ENCODE measurements at regions not wholly inside any gene's neighbourhood (a gene's known extent, or its start where the extent isn't known, plus 50 kb on each side); places are given as distances from the start of the nearest gene placed in this dataset.

- Histone ChIP-seq H3K9me3 (ENCODE audit: control insufficient read depth in 1 of 2, low read length in 2 of 2) (no peaks in the 10 kb centered on the region), H3K4me1 (ENCODE audit: control insufficient read depth in 1 of 2, insufficient read depth in 2 of 2, low read length in 2 of 2) (no peaks in the 10 kb centered on the region), H3K27ac (ENCODE audit: low read depth, low read length) (no peak overlapping the region), H3K27me3 (ENCODE audit: control insufficient read depth in 1 of 2, insufficient read depth in 2 of 2, low read length in 2 of 2) (no peaks in the 10 kb centered on the region), H3K9ac (ENCODE audit: low read depth in 1 of 2, low read length in 2 of 2) (no peak overlapping the region), H3K4me3 (ENCODE audit: low read depth in 1 of 2, low read length in 2 of 2) (no peak overlapping the region), H3K36me3 (ENCODE audit: control insufficient read depth in 1 of 2, insufficient read depth in 2 of 2, low read length in 2 of 2) (no peaks in the 10 kb centered on the region)
Observed at GRCh38 chr20:23207826-23208540, 121.9 kb upstream of the CD93 start.

- H3K9ac ChIP-seq (ENCODE audit: low read depth in 1 of 2, low read length in 2 of 2), result no peak overlapping the region
- no peaks in the 10 kb centered on the region for H3K27me3 ChIP-seq (ENCODE audit: control insufficient read depth in 1 of 2, insufficient read depth in 2 of 2, low read length in 2 of 2)
- H3K27ac ChIP-seq (ENCODE audit: low read depth, low read length), result no peak overlapping the region
- no peaks in the 10 kb centered on the region for H3K4me1 ChIP-seq (ENCODE audit: control insufficient read depth in 1 of 2, insufficient read depth in 2 of 2, low read length in 2 of 2)
- H3K4me3 ChIP-seq (ENCODE audit: low read depth in 1 of 2, low read length in 2 of 2), result no peak overlapping the region
- no peaks in the 10 kb centered on the region for H3K36me3 ChIP-seq (ENCODE audit: control insufficient read depth in 1 of 2, insufficient read depth in 2 of 2, low read length in 2 of 2)
- H3K9me3 ChIP-seq (ENCODE audit: control insufficient read depth in 1 of 2, low read length in 2 of 2), result no peaks in the 10 kb centered on the region
Observed at GRCh38 chr20:23206995-23207394, 120.9 kb upstream of the CD93 start.

GRCh38 chr20:23206061-23206460, 119.9 kb upstream of the CD93 start:
- no peaks in the 10 kb centered on the region for H3K27me3 ChIP-seq (ENCODE audit: control insufficient read depth in 1 of 2, insufficient read depth in 2 of 2, low read length in 2 of 2)
- no peak overlapping the region for H3K4me3 ChIP-seq (ENCODE audit: low read depth in 1 of 2, low read length in 2 of 2)
- H3K36me3 ChIP-seq (ENCODE audit: control insufficient read depth in 1 of 2, insufficient read depth in 2 of 2, low read length in 2 of 2), result no peaks in the 10 kb centered on the region
- H3K4me1 ChIP-seq (ENCODE audit: control insufficient read depth in 1 of 2, insufficient read depth in 2 of 2, low read length in 2 of 2), result no peaks in the 10 kb centered on the region
- H3K27ac ChIP-seq (ENCODE audit: low read depth, low read length), result no peak overlapping the region
- H3K9ac ChIP-seq (ENCODE audit: low read depth in 1 of 2, low read length in 2 of 2), result no peak overlapping the region
- no peaks in the 10 kb centered on the region for H3K9me3 ChIP-seq (ENCODE audit: control insufficient read depth in 1 of 2, low read length in 2 of 2)

- no peak overlapping the region for H3K27ac ChIP-seq (ENCODE audit: low read depth, low read length)
- H3K4me3 ChIP-seq (ENCODE audit: low read depth in 1 of 2, low read length in 2 of 2), result no peak overlapping the region
- no peaks in the 10 kb centered on the region for H3K9me3 ChIP-seq (ENCODE audit: control insufficient read depth in 1 of 2, low read length in 2 of 2)
- H3K9ac ChIP-seq (ENCODE audit: low read depth in 1 of 2, low read length in 2 of 2), result no peak overlapping the region
- H3K27me3 ChIP-seq (ENCODE audit: control insufficient read depth in 1 of 2, insufficient read depth in 2 of 2, low read length in 2 of 2), result no peaks in the 10 kb centered on the region
- H3K4me1 ChIP-seq (ENCODE audit: control insufficient read depth in 1 of 2, insufficient read depth in 2 of 2, low read length in 2 of 2), result no peaks in the 10 kb centered on the region
- H3K36me3 ChIP-seq (ENCODE audit: control insufficient read depth in 1 of 2, insufficient read depth in 2 of 2, low read length in 2 of 2), result no peaks in the 10 kb centered on the region
Observed at GRCh38 chr20:23205611-23206041, 119.5 kb upstream of the CD93 start.

- H3K27me3 ChIP-seq (ENCODE audit: control insufficient read depth in 1 of 2, insufficient read depth in 2 of 2, low read length in 2 of 2), result no peaks in the 10 kb centered on the region
- no peak overlapping the region for H3K27ac ChIP-seq (ENCODE audit: low read depth, low read length)
- H3K4me3 ChIP-seq (ENCODE audit: low read depth in 1 of 2, low read length in 2 of 2), result no peak overlapping the region
- no peaks in the 10 kb centered on the region for H3K4me1 ChIP-seq (ENCODE audit: control insufficient read depth in 1 of 2, insufficient read depth in 2 of 2, low read length in 2 of 2)
- no peaks in the 10 kb centered on the region for H3K36me3 ChIP-seq (ENCODE audit: control insufficient read depth in 1 of 2, insufficient read depth in 2 of 2, low read length in 2 of 2)
- no peaks in the 10 kb centered on the region for H3K9me3 ChIP-seq (ENCODE audit: control insufficient read depth in 1 of 2, low read length in 2 of 2)
- H3K9ac ChIP-seq (ENCODE audit: low read depth in 1 of 2, low read length in 2 of 2), result no peak overlapping the region
Observed at GRCh38 chr20:23205211-23205610, 119.1 kb upstream of the CD93 start.

- H3K9me3 ChIP-seq (ENCODE audit: control insufficient read depth in 1 of 2, low read length in 2 of 2), result no peaks in the 10 kb centered on the region
- H3K27ac ChIP-seq (ENCODE audit: low read depth, low read length), result no peak overlapping the region
- no peak overlapping the region for H3K4me3 ChIP-seq (ENCODE audit: low read depth in 1 of 2, low read length in 2 of 2)
- H3K9ac ChIP-seq (ENCODE audit: low read depth in 1 of 2, low read length in 2 of 2), result no peak overlapping the region
- no peaks in the 10 kb centered on the region for H3K27me3 ChIP-seq (ENCODE audit: control insufficient read depth in 1 of 2, insufficient read depth in 2 of 2, low read length in 2 of 2)
- H3K4me1 ChIP-seq (ENCODE audit: control insufficient read depth in 1 of 2, insufficient read depth in 2 of 2, low read length in 2 of 2), result no peaks in the 10 kb centered on the region
- no peaks in the 10 kb centered on the region for H3K36me3 ChIP-seq (ENCODE audit: control insufficient read depth in 1 of 2, insufficient read depth in 2 of 2, low read length in 2 of 2)
Observed at GRCh38 chr20:23203951-23204730, 118.0 kb upstream of the CD93 start.

- no peaks in the 10 kb centered on the region for H3K27me3 ChIP-seq (ENCODE audit: control insufficient read depth in 1 of 2, insufficient read depth in 2 of 2, low read length in 2 of 2)
- no peak overlapping the region for H3K27ac ChIP-seq (ENCODE audit: low read depth, low read length)
- H3K9ac ChIP-seq (ENCODE audit: low read depth in 1 of 2, low read length in 2 of 2), result no peak overlapping the region
- no peak overlapping the region for H3K4me3 ChIP-seq (ENCODE audit: low read depth in 1 of 2, low read length in 2 of 2)
- no peaks in the 10 kb centered on the region for H3K9me3 ChIP-seq (ENCODE audit: control insufficient read depth in 1 of 2, low read length in 2 of 2)
- H3K4me1 ChIP-seq (ENCODE audit: control insufficient read depth in 1 of 2, insufficient read depth in 2 of 2, low read length in 2 of 2), result no peaks in the 10 kb centered on the region
- H3K36me3 ChIP-seq (ENCODE audit: control insufficient read depth in 1 of 2, insufficient read depth in 2 of 2, low read length in 2 of 2), result no peaks in the 10 kb centered on the region
Observed at GRCh38 chr20:23203310-23203709, 117.2 kb upstream of the CD93 start.

GRCh38 chr20:23201658-23202057, 115.5 kb upstream of the CD93 start:
- no peaks in the 10 kb centered on the region for H3K4me1 ChIP-seq (ENCODE audit: control insufficient read depth in 1 of 2, insufficient read depth in 2 of 2, low read length in 2 of 2)
- no peak overlapping the region for H3K27ac ChIP-seq (ENCODE audit: low read depth, low read length)
- no peaks in the 10 kb centered on the region for H3K9me3 ChIP-seq (ENCODE audit: control insufficient read depth in 1 of 2, low read length in 2 of 2)

GRCh38 chr20:23200914-23201313, 114.8 kb upstream of the CD93 start:
- no peak overlapping the region for H3K27ac ChIP-seq (ENCODE audit: low read depth, low read length)
- H3K36me3 ChIP-seq (ENCODE audit: control insufficient read depth in 1 of 2, insufficient read depth in 2 of 2, low read length in 2 of 2), result no peaks in the 10 kb centered on the region
- H3K9ac ChIP-seq (ENCODE audit: low read depth in 1 of 2, low read length in 2 of 2), result no peak overlapping the region
- no peaks in the 10 kb centered on the region for H3K27me3 ChIP-seq (ENCODE audit: control insufficient read depth in 1 of 2, insufficient read depth in 2 of 2, low read length in 2 of 2)
- H3K9me3 ChIP-seq (ENCODE audit: control insufficient read depth in 1 of 2, low read length in 2 of 2), result no peaks in the 10 kb centered on the region
- H3K4me3 ChIP-seq (ENCODE audit: low read depth in 1 of 2, low read length in 2 of 2), result no peak overlapping the region
- no peaks in the 10 kb centered on the region for H3K4me1 ChIP-seq (ENCODE audit: control insufficient read depth in 1 of 2, insufficient read depth in 2 of 2, low read length in 2 of 2)

More at GRCh38 chr20:23201658-23202057, 115.5 kb upstream of the CD93 start:
- Histone ChIP-seq H3K4me3 (ENCODE audit: low read depth in 1 of 2, low read length in 2 of 2) (no peak overlapping the region), H3K36me3 (ENCODE audit: control insufficient read depth in 1 of 2, insufficient read depth in 2 of 2, low read length in 2 of 2) (no peaks in the 10 kb centered on the region), H3K9ac (ENCODE audit: low read depth in 1 of 2, low read length in 2 of 2) (no peak overlapping the region), H3K27me3 (ENCODE audit: control insufficient read depth in 1 of 2, insufficient read depth in 2 of 2, low read length in 2 of 2) (no peaks in the 10 kb centered on the region)

- no peaks in the 10 kb centered on the region for H3K4me1 ChIP-seq (ENCODE audit: control insufficient read depth in 1 of 2, insufficient read depth in 2 of 2, low read length in 2 of 2)
- no peak overlapping the region for H3K27ac ChIP-seq (ENCODE audit: low read depth, low read length)
- no peaks in the 10 kb centered on the region for H3K9me3 ChIP-seq (ENCODE audit: control insufficient read depth in 1 of 2, low read length in 2 of 2)
- no peak overlapping the region for H3K9ac ChIP-seq (ENCODE audit: low read depth in 1 of 2, low read length in 2 of 2)
- no peak overlapping the region for H3K4me3 ChIP-seq (ENCODE audit: low read depth in 1 of 2, low read length in 2 of 2)
- no peaks in the 10 kb centered on the region for H3K36me3 ChIP-seq (ENCODE audit: control insufficient read depth in 1 of 2, insufficient read depth in 2 of 2, low read length in 2 of 2)
- H3K27me3 ChIP-seq (ENCODE audit: control insufficient read depth in 1 of 2, insufficient read depth in 2 of 2, low read length in 2 of 2), result no peaks in the 10 kb centered on the region
Observed at GRCh38 chr20:23200413-23200812, 114.3 kb upstream of the CD93 start.

Data from duodenal mucosa (tissue), 2 donors.